CD4-positive, alpha-beta T cell (primary cell): ENCODE measurements at regions not wholly inside any gene's neighbourhood (a gene's known extent, or its start where the extent isn't known, plus 50 kb on each side); places are given as distances from the start of the nearest gene placed in this dataset.

Source experiments
- ATAC-seq: fragments of 200-7000 bp; cut with Tn5 transposase; one replicate; pipeline ENCODE4 v1.10.0; 2022; ENCODE audit warnings: mild to moderate bottlenecking; ENCODE audit not compliant: poor library complexity
- CTCF ChIA-PET: fragments of 350-600 bp; sonication (Branson Sonifier 250); formaldehyde crosslinking; loops from one replicate; lab custom pipeline; 2021; ENCODE audit warnings: antibody characterized with exemption, inconsistent platforms; lab: Charles Lee
- POLR2A ChIA-PET: fragments of 350-600 bp; sonication (Branson Sonifier 250); formaldehyde crosslinking; loops from one replicate; lab custom pipeline; 2021; ENCODE audit warnings: antibody characterized with exemption, inconsistent platforms; lab: Charles Lee
- DNase-seq, 14 experiments: peaks; one replicate each; pipeline ENCODE4 v3.0.0-alpha.2; 2013 to 2020; ENCODE audit warnings: mixed read lengths in 2 of 14
- H3K27ac ChIP-seq, 2 donors: one replicate each; pipeline versions ENCODE4 v1.5.1 to v1.7.0; 2013; ENCODE audit warnings: low read length in 2 of 2, low read depth in 1 of 2, mild to moderate bottlenecking in 1 of 2
- H3K27me3 ChIP-seq, 2 experiments: 1 replicate in 1 of 2; 2 replicates in 1 of 2; pipeline versions ENCODE4 v1.6.1 to v1.7.0; 2013; ENCODE audit warnings: low read length in 2 of 2, control low read depth in 1 of 2, mild to moderate bottlenecking in 1 of 2, moderate library complexity in 1 of 2; ENCODE audit not compliant: insufficient read depth in 2 of 2, control insufficient read depth in 1 of 2
- H3K36me3 ChIP-seq: one replicate; pipeline ENCODE4 v1.6.1; 2013; ENCODE audit warnings: low read length, control low read depth; ENCODE audit not compliant: insufficient read depth
- H3K4me1 ChIP-seq: one replicate; pipeline ENCODE4 v1.6.1; 2013; ENCODE audit warnings: low read length, control low read depth; ENCODE audit not compliant: insufficient read depth
- H3K4me3 ChIP-seq: one replicate; pipeline ENCODE4 v1.5.1; 2013; ENCODE audit warnings: mild to moderate bottlenecking, low read length, moderate library complexity
- H3K9me3 ChIP-seq, 2 experiments: 1 replicate in 1 of 2; 2 replicates in 1 of 2; pipeline versions ENCODE4 v1.6.1 to v1.7.0; 2013; ENCODE audit warnings: low read length in 2 of 2, mild to moderate bottlenecking in 2 of 2, control low read depth in 1 of 2, moderate library complexity in 1 of 2; ENCODE audit not compliant: control insufficient read depth in 1 of 2, insufficient read depth in 1 of 2
- H3K27ac Mint-ChIP-seq: one replicate; pipeline ENCODE4 v1.8.0; 2020; ENCODE audit warnings: mixed read lengths
- H3K27me3 Mint-ChIP-seq: one replicate; pipeline ENCODE4 v1.8.0; 2021; ENCODE audit warnings: mixed read lengths
- H3K36me3 Mint-ChIP-seq: one replicate; pipeline ENCODE4 v1.8.0; 2021; ENCODE audit warnings: low read depth, mixed read lengths
- H3K4me1 Mint-ChIP-seq: one replicate; pipeline ENCODE4 v1.8.0; 2021; ENCODE audit warnings: low read depth, mixed read lengths
- H3K4me3 Mint-ChIP-seq: one replicate; pipeline ENCODE4 v1.8.0; 2020; ENCODE audit warnings: mild to moderate bottlenecking, mixed read lengths
- H3K9me3 Mint-ChIP-seq: one replicate; pipeline ENCODE4 v1.8.0; 2020; ENCODE audit warnings: mixed read lengths
- intact Hi-C, 2 experiments: fragments of 100-400 bp; cut with DNase I in 1 of 2; cut with micrococcal nuclease in 1 of 2; formaldehyde crosslinking; loops; one replicate each; pipeline versions ENCODE4 v1.15.1 to v1.9.0; 2023 to 2025; cut with DNase I, micrococcal nuclease
- TF ChIP-seq, protein P1 (sequence below): fragments of 200-600 bp; IDR thresholded peaks from one replicate; pipeline ENCODE4 v1.8.0; 2022; ENCODE audit warnings: antibody characterized with exemption, mild to moderate bottlenecking

GRCh38 chr18:78730546-78730945 is 249.1 kb upstream of the SALL3 start:
- Mint-ChIP-seq H3K27ac (no peak overlapping the region), H3K4me1 (no peaks in the 10 kb centered on the region), H3K9me3 (no peaks in the 10 kb centered on the region), H3K4me3 (no peak overlapping the region), H3K27me3 (no peaks in the 10 kb centered on the region), H3K36me3 (no peaks in the 10 kb centered on the region)
- POLR2A ChIA-PET, result no interaction called here
- ATAC-seq (no peak), DNase-seq (peak in 1 of 14 experiments; percentile 2)
- TF ChIP-seq, protein P1, sequence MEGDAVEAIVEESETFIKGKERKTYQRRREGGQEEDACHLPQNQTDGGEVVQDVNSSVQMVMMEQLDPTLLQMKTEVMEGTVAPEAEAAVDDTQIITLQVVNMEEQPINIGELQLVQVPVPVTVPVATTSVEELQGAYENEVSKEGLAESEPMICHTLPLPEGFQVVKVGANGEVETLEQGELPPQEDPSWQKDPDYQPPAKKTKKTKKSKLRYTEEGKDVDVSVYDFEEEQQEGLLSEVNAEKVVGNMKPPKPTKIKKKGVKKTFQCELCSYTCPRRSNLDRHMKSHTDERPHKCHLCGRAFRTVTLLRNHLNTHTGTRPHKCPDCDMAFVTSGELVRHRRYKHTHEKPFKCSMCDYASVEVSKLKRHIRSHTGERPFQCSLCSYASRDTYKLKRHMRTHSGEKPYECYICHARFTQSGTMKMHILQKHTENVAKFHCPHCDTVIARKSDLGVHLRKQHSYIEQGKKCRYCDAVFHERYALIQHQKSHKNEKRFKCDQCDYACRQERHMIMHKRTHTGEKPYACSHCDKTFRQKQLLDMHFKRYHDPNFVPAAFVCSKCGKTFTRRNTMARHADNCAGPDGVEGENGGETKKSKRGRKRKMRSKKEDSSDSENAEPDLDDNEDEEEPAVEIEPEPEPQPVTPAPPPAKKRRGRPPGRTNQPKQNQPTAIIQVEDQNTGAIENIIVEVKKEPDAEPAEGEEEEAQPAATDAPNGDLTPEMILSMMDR, result no peak
- no peak overlapping the region for H3K4me3 ChIP-seq
- intact Hi-C loops, result no loop called here
- no peak overlapping the region for H3K27ac ChIP-seq
- H3K4me1 ChIP-seq, result no peaks in the 10 kb centered on the region
- H3K27me3 ChIP-seq, result no peaks in the 10 kb centered on the region
- H3K9me3 ChIP-seq, result peaks cover 0 to 36% of the 10 kb centered on the region in 2 experiments
- H3K36me3 ChIP-seq, result no peaks in the 10 kb centered on the region
- CTCF ChIA-PET, result no interaction called here

GRCh38 chr18:78731016-78731397 is 248.6 kb upstream of the SALL3 start:
- intact Hi-C loops, result no loop called here
- Mint-ChIP-seq H3K4me3 (no peak overlapping the region), H3K36me3 (no peaks in the 10 kb centered on the region), H3K4me1 (no peaks in the 10 kb centered on the region), H3K9me3 (no peaks in the 10 kb centered on the region), H3K27me3 (no peaks in the 10 kb centered on the region), H3K27ac (no peak overlapping the region)
- ChIA-PET CTCF (no interaction called here), POLR2A (no interaction called here)
- ATAC-seq, result no peak
- H3K27me3 ChIP-seq, result no peaks in the 10 kb centered on the region
- TF ChIP-seq, protein P1, result no peak
- H3K4me1 ChIP-seq, result no peaks in the 10 kb centered on the region
- H3K4me3 ChIP-seq, result no peak overlapping the region
- H3K9me3 ChIP-seq, result peaks cover 0 to 36% of the 10 kb centered on the region in 2 experiments
- DNase-seq, result no peak
- H3K27ac ChIP-seq, result no peak overlapping the region
- no peaks in the 10 kb centered on the region for H3K36me3 ChIP-seq

GRCh38 chr18:78731398-78732032 is 248.1 kb upstream of the SALL3 start:
- TF ChIP-seq, protein P1, result no peak
- H3K4me3 Mint-ChIP-seq, result no peak overlapping the region

More at GRCh38 chr18:78731398-78732032, 248.1 kb upstream of the SALL3 start:
- no peaks in the 10 kb centered on the region for H3K27me3 ChIP-seq
- peaks cover 0 to 33% of the 10 kb centered on the region in 2 experiments for H3K9me3 ChIP-seq
- no peak overlapping the region for H3K27ac Mint-ChIP-seq
- POLR2A ChIA-PET, result no interaction called here
- no peaks in the 10 kb centered on the region for H3K36me3 ChIP-seq
- H3K4me3 ChIP-seq, result no peak overlapping the region
- DNase-seq (no peak), ATAC-seq (no peak)
- H3K4me1 Mint-ChIP-seq, result no peaks in the 10 kb centered on the region
- no peaks in the 10 kb centered on the region for H3K9me3 Mint-ChIP-seq
- intact Hi-C loops, result no loop called here
- no peaks in the 10 kb centered on the region for H3K27me3 Mint-ChIP-seq
- H3K27ac ChIP-seq, result no peak overlapping the region
- CTCF ChIA-PET, result no interaction called here
- no peaks in the 10 kb centered on the region for H3K36me3 Mint-ChIP-seq
- no peaks in the 10 kb centered on the region for H3K4me1 ChIP-seq
